Activated CD4-positive, alpha-beta T cell treated with anti-CD3 and anti-CD28 coated beads, Interleukin-2, amount 10 ng/mL, durations not matched to agents 7 days and 5 days (primary cell): ENCODE measurements at regions not wholly inside any gene's neighbourhood (a gene's known extent, or its start where the extent isn't known, plus 50 kb on each side); places are given as distances from the start of the nearest gene placed in this dataset.
"Not testable (repeated sequence)": the region's sequence is repeated elsewhere in the genome, so short reads cannot be mapped to it uniquely, and the experiment has no call there.

Experiments used
- CTCF ChIA-PET: fragments of 350-600 bp; sonication (Branson Sonifier 250); formaldehyde crosslinking; loops from one replicate; lab custom pipeline; 2021; ENCODE audit warnings: antibody characterized with exemption; lab: Charles Lee
- POLR2A ChIA-PET: fragments of 350-600 bp; sonication (Branson Sonifier 250); formaldehyde crosslinking; loops from one replicate; lab custom pipeline; 2021; ENCODE audit warnings: antibody characterized with exemption; lab: Charles Lee
- DNase-seq: peaks from one replicate; pipeline ENCODE4 v3.0.0-alpha.2; 2020
- H3K27ac Mint-ChIP-seq: one replicate; pipeline ENCODE4 v1.8.0; 2021; ENCODE audit warnings: mild to moderate bottlenecking, moderate library complexity, mixed read lengths
- H3K27me3 Mint-ChIP-seq: one replicate; pipeline ENCODE4 v1.8.0; 2021; ENCODE audit warnings: mixed read lengths
- H3K36me3 Mint-ChIP-seq: one replicate; pipeline ENCODE4 v1.8.0; 2021; ENCODE audit warnings: low read depth, mixed read lengths
- H3K4me1 Mint-ChIP-seq: one replicate; pipeline ENCODE4 v1.8.0; 2021; ENCODE audit warnings: mixed read lengths
- H3K4me3 Mint-ChIP-seq: one replicate; pipeline ENCODE4 v1.8.0; 2021; ENCODE audit warnings: mild to moderate bottlenecking, moderate library complexity, mixed read lengths
- H3K9me3 Mint-ChIP-seq: one replicate; pipeline ENCODE4 v1.8.0; 2021; ENCODE audit warnings: mixed read lengths

- no peak for DNase-seq
- CTCF ChIA-PET: no interaction called here
- POLR2A ChIA-PET: no interaction called here
- H3K4me1 Mint-ChIP-seq: no peaks in the 10 kb centered on the region
- no peaks in the 10 kb centered on the region for H3K27me3 Mint-ChIP-seq
- H3K27ac Mint-ChIP-seq: no peak overlapping the region
- no peaks in the 10 kb centered on the region for H3K9me3 Mint-ChIP-seq
- H3K4me3 Mint-ChIP-seq: no peak overlapping the region
- no peaks in the 10 kb centered on the region for H3K36me3 Mint-ChIP-seq
These were observed 976.9 kb downstream of the MAT2B start for GRCh38 chr5:164482351-164482750.

GRCh38 chr5:164484948-164485347 lies 979.5 kb downstream of the MAT2B start:
- Mint-ChIP-seq H3K4me1 (no peaks in the 10 kb centered on the region), H3K27me3 (no peaks in the 10 kb centered on the region), H3K4me3 (no peak overlapping the region), H3K27ac (no peak overlapping the region), H3K36me3 (no peaks in the 10 kb centered on the region), H3K9me3 (no peaks in the 10 kb centered on the region)
- DNase-seq: no peak
- POLR2A ChIA-PET: no interaction called here
- CTCF ChIA-PET: no interaction called here

DNA sequence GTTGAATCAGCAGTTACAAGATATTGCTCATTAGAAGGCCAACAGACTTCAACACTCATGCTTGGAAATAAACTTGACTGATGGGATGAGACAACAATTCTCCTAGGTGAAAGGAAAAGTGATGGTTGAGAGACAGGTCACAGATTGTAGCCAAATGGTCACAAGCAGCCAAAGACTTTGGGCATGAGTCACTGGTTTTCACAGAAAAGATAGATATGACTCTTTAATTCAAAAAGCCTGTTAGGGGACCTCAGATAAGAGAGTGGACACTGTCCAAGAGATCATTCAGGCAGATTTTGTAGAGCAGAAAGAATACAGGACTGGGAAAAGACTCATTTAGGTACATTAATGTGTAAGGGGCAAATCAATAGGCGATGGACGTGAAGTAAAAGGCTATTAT lies 982.5 kb downstream of the MAT2B start:
- ChIA-PET POLR2A (no interaction called here), CTCF (no interaction called here)
- H3K27me3 Mint-ChIP-seq: no peaks in the 10 kb centered on the region
- no peaks in the 10 kb centered on the region for H3K36me3 Mint-ChIP-seq
- no peak overlapping the region for H3K4me3 Mint-ChIP-seq
- no peaks in the 10 kb centered on the region for H3K9me3 Mint-ChIP-seq
- DNase-seq: no peak
- no peaks in the 10 kb centered on the region for H3K4me1 Mint-ChIP-seq
- H3K27ac Mint-ChIP-seq: no peak overlapping the region

GRCh38 chr5:164497311-164498064 lies 992.1 kb downstream of the MAT2B start:
- H3K4me3 Mint-ChIP-seq: no peak overlapping the region
- no peaks in the 10 kb centered on the region for H3K4me1 Mint-ChIP-seq
- ChIA-PET CTCF (no interaction called here), POLR2A (no interaction called here)
- no peaks in the 10 kb centered on the region for H3K27me3 Mint-ChIP-seq
- DNase-seq: no peak
- no peaks in the 10 kb centered on the region for H3K9me3 Mint-ChIP-seq
- no peak overlapping the region for H3K27ac Mint-ChIP-seq
- no peaks in the 10 kb centered on the region for H3K36me3 Mint-ChIP-seq

DNA sequence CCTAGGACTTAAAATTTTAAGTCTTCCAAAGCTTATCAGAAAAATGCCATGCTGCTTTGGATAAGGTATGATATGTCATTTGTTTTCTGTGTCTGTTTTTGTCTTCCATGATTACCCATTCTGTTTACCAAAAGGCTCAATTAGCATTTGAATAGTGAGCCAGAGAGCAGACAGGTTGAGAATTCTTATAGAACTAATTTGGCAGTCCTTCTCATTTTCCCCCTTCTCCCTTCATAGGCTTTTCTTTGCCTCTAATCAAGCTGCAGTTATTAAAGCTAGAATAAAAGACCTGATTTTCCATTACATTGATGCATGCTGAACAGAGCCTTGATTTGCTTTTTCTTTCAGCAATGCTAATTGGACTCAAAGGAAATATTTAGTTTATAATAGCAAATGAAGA lies 993.0 kb downstream of the MAT2B start:
- POLR2A ChIA-PET: no interaction called here
- no peak overlapping the region for H3K4me3 Mint-ChIP-seq
- no peaks in the 10 kb centered on the region for H3K27me3 Mint-ChIP-seq
- CTCF ChIA-PET: no interaction called here
- H3K4me1 Mint-ChIP-seq: no peaks in the 10 kb centered on the region
- no peaks in the 10 kb centered on the region for H3K9me3 Mint-ChIP-seq
- no peaks in the 10 kb centered on the region for H3K36me3 Mint-ChIP-seq
- no peak for DNase-seq
- H3K27ac Mint-ChIP-seq: no peak overlapping the region

DNA sequence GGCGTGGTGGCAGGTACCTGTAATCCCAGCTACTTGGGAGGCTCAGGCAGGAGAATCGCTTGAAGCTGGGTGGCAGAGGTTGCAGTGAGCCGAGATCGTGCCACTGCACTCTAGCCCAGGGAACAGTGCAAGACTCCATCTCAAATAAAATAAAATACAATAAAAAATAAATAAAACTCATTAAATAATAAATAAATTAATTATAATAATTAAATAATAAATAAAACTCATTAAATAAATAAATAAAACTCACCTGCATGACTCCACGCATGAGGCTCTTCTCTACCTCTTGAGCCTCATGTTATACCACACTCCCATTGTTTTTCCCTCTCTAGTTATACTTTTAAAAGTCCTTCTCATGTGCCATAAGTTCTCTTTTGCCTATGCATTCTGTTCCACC lies 995.4 kb downstream of the MAT2B start:
- no peak for DNase-seq
- H3K27me3 Mint-ChIP-seq: no peaks in the 10 kb centered on the region
- POLR2A ChIA-PET: no interaction called here
- no peaks in the 10 kb centered on the region for H3K36me3 Mint-ChIP-seq
- H3K4me1 Mint-ChIP-seq: no peaks in the 10 kb centered on the region
- H3K4me3 Mint-ChIP-seq: no peak overlapping the region
- H3K27ac Mint-ChIP-seq: no peak overlapping the region
- H3K9me3 Mint-ChIP-seq: no peaks in the 10 kb centered on the region
- CTCF ChIA-PET: no interaction called here

- CTCF ChIA-PET: no interaction called here
- no peaks in the 10 kb centered on the region for H3K9me3 Mint-ChIP-seq
- no peaks in the 10 kb centered on the region for H3K27me3 Mint-ChIP-seq
- no peak for DNase-seq
- H3K4me1 Mint-ChIP-seq: no peaks in the 10 kb centered on the region
- H3K27ac Mint-ChIP-seq: no peak overlapping the region
- no peak overlapping the region for H3K4me3 Mint-ChIP-seq
- POLR2A ChIA-PET: no interaction called here
- no peaks in the 10 kb centered on the region for H3K36me3 Mint-ChIP-seq
These were observed 995.9 kb downstream of the MAT2B start for GRCh38 chr5:164501344-164501743.

GRCh38 chr5:164504141-164504772 lies 998.8 kb downstream of the MAT2B start:
- peak; percentile 35 for DNase-seq
- H3K36me3 Mint-ChIP-seq: no peaks in the 10 kb centered on the region
- H3K27ac Mint-ChIP-seq: no peak overlapping the region
- H3K4me1 Mint-ChIP-seq: no peaks in the 10 kb centered on the region
- no peaks in the 10 kb centered on the region for H3K9me3 Mint-ChIP-seq
- POLR2A ChIA-PET: no interaction called here
- CTCF ChIA-PET: no interaction called here
- no peaks in the 10 kb centered on the region for H3K27me3 Mint-ChIP-seq
- H3K4me3 Mint-ChIP-seq: no peak overlapping the region

DNA sequence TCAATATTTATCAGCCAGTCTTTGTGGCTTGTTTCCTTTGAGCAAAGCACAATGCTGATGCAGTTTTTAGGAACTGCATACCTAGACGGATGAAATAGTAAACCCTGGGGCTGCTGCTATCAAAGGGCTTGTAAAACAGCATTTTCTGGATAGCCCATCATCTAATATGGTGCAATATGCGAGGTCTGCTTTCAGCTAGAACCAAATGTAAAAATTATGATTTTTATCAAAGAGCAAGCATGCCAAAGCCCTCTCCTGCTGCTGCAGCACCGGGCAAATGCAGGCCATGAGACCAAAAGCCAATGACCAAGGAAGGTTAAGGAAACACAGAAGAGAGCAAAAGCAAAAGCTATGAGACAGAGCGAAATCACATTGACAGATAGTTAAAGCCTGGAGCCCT lies 1000.4 kb downstream of the MAT2B start:
- no peaks in the 10 kb centered on the region for H3K9me3 Mint-ChIP-seq
- H3K27me3 Mint-ChIP-seq: no peaks in the 10 kb centered on the region
- H3K36me3 Mint-ChIP-seq: no peaks in the 10 kb centered on the region
- no peak overlapping the region for H3K27ac Mint-ChIP-seq
- H3K4me1 Mint-ChIP-seq: no peaks in the 10 kb centered on the region
- no peak for DNase-seq
- H3K4me3 Mint-ChIP-seq: no peak overlapping the region
- POLR2A ChIA-PET: no interaction called here
- CTCF ChIA-PET: no interaction called here

DNA sequence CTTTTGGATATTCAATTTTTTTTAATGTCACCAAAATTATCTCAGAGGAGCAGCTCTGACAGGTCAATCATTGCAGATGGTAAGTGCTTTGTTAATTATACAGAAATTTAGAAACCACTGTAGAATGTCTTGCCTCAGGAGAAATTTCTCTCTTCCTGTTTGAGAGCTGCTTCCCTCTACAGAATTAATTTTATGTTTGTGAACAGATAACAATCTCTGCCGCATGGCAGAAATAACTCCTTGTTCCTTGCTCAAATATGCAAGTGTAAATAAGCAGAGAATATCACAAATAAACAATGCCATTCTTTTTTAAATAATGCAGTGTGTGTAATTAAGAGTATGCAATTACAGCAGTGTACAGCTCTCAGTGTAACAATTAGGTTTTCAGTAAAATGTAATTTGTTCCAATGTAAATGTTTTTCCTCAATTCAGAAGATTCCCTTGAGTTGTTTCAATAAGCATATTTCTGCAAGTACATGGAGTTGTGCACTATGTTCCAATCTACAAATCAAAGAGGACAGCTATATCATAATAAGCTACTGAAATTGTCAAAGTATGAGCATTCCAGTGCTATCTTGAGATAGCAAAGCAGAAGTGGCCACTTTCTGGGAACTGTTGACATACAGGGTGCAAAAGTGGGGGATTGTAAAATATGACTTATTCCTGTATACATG lies 1012.8 kb downstream of the MAT2B start:
- H3K27me3 Mint-ChIP-seq: no peaks in the 10 kb centered on the region
- no peak overlapping the region for H3K4me3 Mint-ChIP-seq
- H3K9me3 Mint-ChIP-seq: no peaks in the 10 kb centered on the region
- H3K4me1 Mint-ChIP-seq: no peaks in the 10 kb centered on the region
- POLR2A ChIA-PET: no interaction called here
- CTCF ChIA-PET: no interaction called here
- H3K27ac Mint-ChIP-seq: no peak overlapping the region
- H3K36me3 Mint-ChIP-seq: no peaks in the 10 kb centered on the region
- no peak for DNase-seq

GRCh38 chr5:164518741-164519080 lies 1013.3 kb downstream of the MAT2B start:
- ChIA-PET CTCF (no interaction called here), POLR2A (no interaction called here)
- H3K4me1 Mint-ChIP-seq: no peaks in the 10 kb centered on the region
- H3K9me3 Mint-ChIP-seq: no peaks in the 10 kb centered on the region
- no peak overlapping the region for H3K27ac Mint-ChIP-seq
- no peak overlapping the region for H3K4me3 Mint-ChIP-seq
- no peaks in the 10 kb centered on the region for H3K27me3 Mint-ChIP-seq
- H3K36me3 Mint-ChIP-seq: no peaks in the 10 kb centered on the region
- no peak for DNase-seq

DNA sequence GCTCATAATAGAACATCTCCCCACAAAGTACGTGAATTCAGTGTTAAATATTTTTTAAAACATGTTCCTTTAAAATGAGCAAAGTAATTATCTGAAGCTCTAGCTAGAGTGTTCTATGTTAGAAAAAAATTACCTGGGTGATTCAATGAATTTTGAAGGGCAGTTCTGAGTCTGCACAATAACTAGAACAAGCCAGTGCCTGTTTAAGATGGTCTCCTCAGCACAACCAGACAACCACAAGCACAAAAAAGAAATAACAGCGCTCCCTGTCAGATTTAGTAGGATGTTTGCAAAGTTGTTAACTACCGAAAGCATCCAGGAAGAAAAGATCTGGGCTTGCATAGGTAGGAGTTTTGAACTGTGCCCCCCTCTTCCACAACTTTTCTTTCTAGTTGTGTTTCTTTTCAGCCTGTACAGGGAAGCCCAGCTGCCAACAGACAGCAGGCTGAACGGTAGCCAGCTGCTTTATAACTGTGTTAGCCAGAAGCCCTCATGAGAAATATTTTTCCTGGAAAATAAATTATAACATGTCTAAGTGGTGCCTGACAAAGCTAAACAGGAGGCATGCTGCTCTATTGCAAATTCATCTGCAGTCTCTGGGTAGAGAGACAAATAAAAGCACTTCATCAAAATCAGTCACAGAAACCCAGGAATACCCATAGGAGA lies 1026.9 kb downstream of the MAT2B start:
- ChIA-PET POLR2A (no interaction called here), CTCF (no interaction called here)
- no peak overlapping the region for H3K27ac Mint-ChIP-seq
- no peak overlapping the region for H3K4me3 Mint-ChIP-seq
- H3K9me3 Mint-ChIP-seq: no peaks in the 10 kb centered on the region
- H3K27me3 Mint-ChIP-seq: no peaks in the 10 kb centered on the region
- DNase-seq: no peak
- H3K36me3 Mint-ChIP-seq: no peaks in the 10 kb centered on the region
- no peaks in the 10 kb centered on the region for H3K4me1 Mint-ChIP-seq

DNA sequence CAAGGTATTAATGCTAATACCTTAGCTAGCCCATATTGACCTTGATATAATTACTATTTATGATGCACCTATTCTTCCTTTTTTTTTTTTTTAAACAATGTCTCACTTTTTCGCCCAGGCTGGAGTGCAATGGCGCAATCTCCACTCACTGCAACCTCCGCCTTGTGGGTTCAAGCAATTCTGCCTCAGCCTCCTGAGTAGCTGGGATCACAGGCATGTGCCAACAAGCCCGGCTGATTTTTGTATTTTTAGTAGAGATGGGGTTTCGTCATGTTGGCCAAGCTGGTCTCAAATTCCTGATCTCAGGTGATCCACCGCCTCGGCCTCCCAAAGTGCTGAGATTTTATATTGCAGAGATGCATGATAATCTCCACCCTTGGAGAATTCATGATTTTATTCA lies 1028.0 kb downstream of the MAT2B start:
- H3K27ac Mint-ChIP-seq, DNase-seq, H3K4me1 Mint-ChIP-seq, POLR2A ChIA-PET, H3K4me3 Mint-ChIP-seq, H3K9me3 Mint-ChIP-seq, H3K36me3 Mint-ChIP-seq, H3K27me3 Mint-ChIP-seq: not testable (repeated sequence)
- CTCF ChIA-PET: interaction anchor here (0.7 kb wide), 2 partner anchors 10 to 22 kb away, joined by 4 to 5 read pairs; no protein-coding TSS in a partner anchor
